ENCODE measurements at regions not wholly inside any gene's neighbourhood (a gene's known extent, or its start where the extent isn't known, plus 50 kb on each side); places are given as distances from the start of the nearest gene placed in this dataset.

- TF ChIP-seq ZNF274 (IDR thresholded peaks at IDR 0.05; ENCODE audit: low read depth, low read length): no peak
- no peak for TF ChIP-seq SUZ12 (IDR thresholded peaks at IDR 0.05; ENCODE audit: extremely low read depth, insufficient read depth, insufficient read length)
These were observed 3933.6 kb downstream of the SRGAP2C start for GRCh38 chr1:125118147-125118993.
